ENCODE measurements at regions not wholly inside any gene's neighbourhood (a gene's known extent, or its start where the extent isn't known, plus 50 kb on each side); places are given as distances from the start of the nearest gene placed in this dataset.

DNA sequence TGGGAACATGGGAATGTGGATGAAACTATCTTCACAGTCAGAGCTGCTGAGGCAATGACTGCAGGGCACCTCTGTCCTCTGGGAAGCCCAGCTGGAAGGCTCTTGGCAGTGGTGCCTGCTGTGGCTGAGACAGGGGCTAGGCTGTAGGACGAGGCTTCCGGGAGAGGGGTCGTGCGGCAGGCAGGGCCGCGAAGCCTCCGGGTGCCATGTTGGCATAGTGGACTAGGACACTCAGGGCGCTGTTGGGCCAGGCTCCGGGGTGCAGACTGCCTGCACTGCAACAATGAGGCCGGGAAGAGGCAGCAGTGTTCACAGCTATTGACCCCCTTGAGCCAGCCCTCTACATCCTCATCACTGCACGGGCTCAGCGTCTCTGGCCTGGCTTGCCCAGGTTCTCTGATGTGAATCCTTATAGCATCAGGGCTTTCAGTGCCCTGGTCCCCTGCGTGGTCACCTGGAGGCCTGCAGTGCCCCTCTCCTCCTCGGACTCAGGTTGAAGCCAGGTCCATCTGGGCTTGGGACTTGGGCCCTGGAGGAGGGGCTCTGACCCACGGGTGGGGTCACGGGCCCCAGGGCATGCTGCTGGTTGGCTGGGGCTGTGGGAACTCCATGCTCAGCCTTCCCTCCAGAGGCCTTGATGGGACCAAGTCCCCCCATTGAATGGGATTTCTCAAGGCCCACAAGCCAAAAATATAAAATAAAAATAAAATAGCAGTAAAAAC lies 91.6 kb downstream of the TNFRSF13B start:
- TF ChIP-seq ZNF274 (IDR thresholded peaks at IDR 0.05; ENCODE audit: low read depth, low read length) (no peak), YY1 (IDR thresholded peaks at IDR 0.05; ENCODE audit: insufficient read depth, insufficient read length) (no peak)

Data from NT2/D1 (cell line).